Activated naive CD4-positive, alpha-beta T cell treated with anti-CD3 and anti-CD28 coated beads for 36 hours (primary cell): ENCODE measurements at regions not wholly inside any gene's neighbourhood (a gene's known extent, or its start where the extent isn't known, plus 50 kb on each side); places are given as distances from the start of the nearest gene placed in this dataset.

Experiments used
- CTCF ChIA-PET: fragments of 350-600 bp; sonication (Branson Sonifier 250); formaldehyde crosslinking; loops from one replicate; lab custom pipeline; 2021; ENCODE audit warnings: antibody characterized with exemption; lab: Charles Lee
- DNase-seq: peaks from one replicate; pipeline ENCODE4 v3.0.0-alpha.2; 2020
- H3K27ac Mint-ChIP-seq: one replicate; pipeline ENCODE4 v1.8.0; 2021; ENCODE audit warnings: mild to moderate bottlenecking, mixed read lengths
- H3K27me3 Mint-ChIP-seq: one replicate; pipeline ENCODE4 v1.8.0; 2021; ENCODE audit warnings: low read depth, mixed read lengths
- H3K36me3 Mint-ChIP-seq: one replicate; pipeline ENCODE4 v1.8.0; 2021; ENCODE audit warnings: low read depth, mixed read lengths
- H3K4me1 Mint-ChIP-seq: one replicate; pipeline ENCODE4 v1.8.0; 2021; ENCODE audit warnings: low read depth, mixed read lengths
- H3K4me3 Mint-ChIP-seq: one replicate; pipeline ENCODE4 v1.8.0; 2021; ENCODE audit warnings: mild to moderate bottlenecking, moderate library complexity, mixed read lengths
- H3K9me3 Mint-ChIP-seq: one replicate; pipeline ENCODE4 v1.8.0; 2021; ENCODE audit warnings: mixed read lengths
- intact Hi-C: fragments of 100-400 bp; cut with micrococcal nuclease; formaldehyde crosslinking; loops from one replicate; pipeline ENCODE4 v1.15.1; 2023

DNA sequence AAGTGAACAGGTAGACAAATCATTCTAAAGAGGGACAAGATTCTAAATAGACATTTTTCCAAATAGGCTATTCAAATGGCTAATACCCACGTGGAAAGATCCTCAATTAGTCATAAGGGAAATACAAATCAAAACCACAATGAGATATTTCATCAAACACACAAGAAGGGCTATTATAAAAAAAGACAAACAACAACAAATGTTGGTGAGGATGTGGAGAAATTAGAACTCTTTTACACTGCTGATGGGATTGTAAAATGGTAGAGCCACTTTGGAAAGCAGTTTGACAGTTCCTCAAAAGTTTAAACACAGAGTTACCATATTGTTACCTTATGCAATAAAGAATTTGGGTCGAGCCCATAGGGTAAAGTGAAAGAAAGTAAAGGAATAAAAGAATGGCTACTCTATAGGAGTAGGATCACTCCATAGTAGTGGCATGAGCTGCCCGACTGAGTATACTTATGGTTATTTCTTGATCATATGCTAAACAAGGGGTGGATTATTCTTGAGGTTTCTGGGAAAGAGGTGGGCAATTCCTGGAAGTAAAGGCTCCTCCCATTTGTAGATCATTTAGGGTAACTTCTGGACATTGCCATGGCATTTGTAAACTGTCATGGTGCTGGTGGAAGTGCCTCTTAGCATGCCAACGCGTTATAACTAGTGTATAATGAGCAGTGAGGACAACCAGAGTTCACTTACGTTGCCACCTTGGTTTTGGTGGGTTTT lies 58.9 kb upstream of the FAM9C start:
- Mint-ChIP-seq H3K4me1 (peaks cover 41% of the 10 kb centered on the region), H3K9me3 (no peaks in the 10 kb centered on the region), H3K36me3 (no peaks in the 10 kb centered on the region), H3K27ac (no peak overlapping the region), H3K27me3 (no peaks in the 10 kb centered on the region), H3K4me3 (no peak overlapping the region)
- no peak for DNase-seq
- CTCF ChIA-PET = interaction anchor here (1.0 kb wide), 1 partner anchor 11 kb away, joined by 3 read pairs; no protein-coding TSS in a partner anchor
- intact Hi-C loops = no loop called here

- Mint-ChIP-seq H3K4me1 (peaks cover 46% of the 10 kb centered on the region), H3K27ac (no peak overlapping the region), H3K9me3 (no peaks in the 10 kb centered on the region), H3K27me3 (no peaks in the 10 kb centered on the region), H3K36me3 (no peaks in the 10 kb centered on the region), H3K4me3 (no peak overlapping the region)
- CTCF ChIA-PET = interaction anchor here (1.0 kb wide), 1 partner anchor 10 kb away, joined by 3 read pairs; no protein-coding TSS in a partner anchor
- DNase-seq = no peak
- intact Hi-C loops = no loop called here
Measured at GRCh38 chrX:13102636-13103035, 58.2 kb upstream of the FAM9C start.

- peak; percentile 66 for DNase-seq
- intact Hi-C loops = loop anchor here (2.0 kb wide), 2 partner anchors 21 to 67 kb away; no protein-coding TSS in a partner anchor
- H3K36me3 Mint-ChIP-seq = no peaks in the 10 kb centered on the region
- CTCF ChIA-PET = no interaction called here
- H3K4me3 Mint-ChIP-seq = no peak overlapping the region
- peaks cover 53% of the 10 kb centered on the region for H3K4me1 Mint-ChIP-seq
- H3K9me3 Mint-ChIP-seq = no peaks in the 10 kb centered on the region
- peak overlapping the region; percentile 11 for H3K27ac Mint-ChIP-seq
- H3K27me3 Mint-ChIP-seq = no peaks in the 10 kb centered on the region
Measured at GRCh38 chrX:13101441-13102139, 57.2 kb upstream of the FAM9C start.

GRCh38 chrX:13099121-13099520 lies 54.7 kb upstream of the FAM9C start:
- Mint-ChIP-seq H3K27ac (peak overlapping the region; percentile 68), H3K4me1 (peaks cover 71% of the 10 kb centered on the region), H3K27me3 (no peaks in the 10 kb centered on the region), H3K9me3 (no peaks in the 10 kb centered on the region), H3K4me3 (no peak overlapping the region), H3K36me3 (no peaks in the 10 kb centered on the region)
- DNase-seq = no peak
- CTCF ChIA-PET = interaction anchor here (0.6 kb wide), 1 partner anchor 70 kb away, joined by 3 read pairs; no protein-coding TSS in a partner anchor
- intact Hi-C loops = loop anchor here (10.0 kb wide), 1 partner anchor 304 kb away; the partner anchor contains the start of gene PRPS2

GRCh38 chrX:13096728-13097127 lies 52.3 kb upstream of the FAM9C start:
- DNase-seq = no peak
- H3K4me1 Mint-ChIP-seq = peaks cover 83% of the 10 kb centered on the region
- H3K9me3 Mint-ChIP-seq = no peaks in the 10 kb centered on the region
- no peaks in the 10 kb centered on the region for H3K27me3 Mint-ChIP-seq
- CTCF ChIA-PET = no interaction called here
- no peaks in the 10 kb centered on the region for H3K36me3 Mint-ChIP-seq
- H3K27ac Mint-ChIP-seq = peak overlapping the region; percentile 78
- intact Hi-C loops = loop anchor here (10.0 kb wide), 1 partner anchor 302 kb away; the partner anchor contains the start of gene PRPS2
- H3K4me3 Mint-ChIP-seq = no peak overlapping the region

DNA sequence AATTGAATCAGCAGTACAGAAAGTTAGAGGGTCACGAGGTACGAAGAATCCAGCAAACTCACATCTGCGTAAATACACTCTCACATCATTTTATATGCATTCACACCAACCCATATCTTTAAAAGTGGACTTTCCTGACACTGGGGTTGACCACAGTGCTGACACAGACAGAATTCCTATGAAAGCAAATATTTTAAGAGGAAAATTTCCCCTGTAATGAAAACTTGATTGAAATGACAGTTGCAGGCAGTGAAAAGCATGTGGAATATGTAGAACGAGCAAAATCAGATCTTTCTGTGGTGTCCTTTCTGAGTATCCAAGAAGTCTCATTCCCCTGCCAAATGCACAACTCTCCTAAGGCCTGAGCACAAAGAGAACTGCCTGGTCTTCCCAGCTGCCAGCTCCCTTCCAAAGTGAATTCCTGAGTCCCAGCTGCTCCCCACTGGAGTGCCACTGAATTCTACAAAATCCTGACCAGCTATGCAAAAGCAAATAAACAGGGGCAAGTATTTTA lies 50.5 kb upstream of the FAM9C start:
- H3K27me3 Mint-ChIP-seq = no peaks in the 10 kb centered on the region
- peaks cover 84% of the 10 kb centered on the region for H3K4me1 Mint-ChIP-seq
- intact Hi-C loops = loop anchor here (5.0 to 10.0 kb wide), 7 partner anchors 253 to 932 kb away; partner anchors contain the start of genes GEMIN8, PRPS2 and RAB9A
- CTCF ChIA-PET = interaction anchor here (0.6 to 1.8 kb wide), 2 partner anchors 44 to 148 kb away, joined by 3 to 7 read pairs; no protein-coding TSS in a partner anchor
- H3K27ac Mint-ChIP-seq = peak overlapping the region; percentile 69
- no peaks in the 10 kb centered on the region for H3K9me3 Mint-ChIP-seq
- H3K36me3 Mint-ChIP-seq = no peaks in the 10 kb centered on the region
- no peak for DNase-seq
- no peak overlapping the region for H3K4me3 Mint-ChIP-seq

DNA sequence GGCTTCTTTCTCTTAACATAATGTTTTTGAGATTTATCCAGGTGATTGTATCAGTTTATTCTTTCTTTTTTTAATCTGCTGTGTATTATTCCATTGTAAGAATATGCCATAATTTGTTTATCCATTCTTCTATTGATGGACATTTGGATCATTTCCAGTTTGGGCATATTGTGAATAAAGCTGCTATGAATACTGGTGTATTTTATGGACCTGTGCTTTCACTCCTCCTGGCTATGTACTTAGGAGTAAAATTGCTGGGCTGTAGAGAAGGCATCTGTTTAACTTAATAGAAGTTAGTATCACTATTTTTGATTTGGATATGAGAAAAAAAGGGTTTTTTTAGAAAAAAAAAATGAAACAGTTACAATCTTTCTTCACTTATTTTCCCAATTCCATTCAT lies 50.0 kb upstream of the FAM9C start:
- Mint-ChIP-seq H3K36me3 (no peaks in the 10 kb centered on the region), H3K4me1 (peaks cover 84% of the 10 kb centered on the region), H3K9me3 (no peaks in the 10 kb centered on the region), H3K4me3 (no peak overlapping the region), H3K27me3 (no peaks in the 10 kb centered on the region), H3K27ac (peak overlapping the region; percentile 87)
- CTCF ChIA-PET = interaction anchor here (0.6 to 4.3 kb wide), 3 partner anchors 44 to 394 kb away, joined by 3 to 37 read pairs (median 7); no protein-coding TSS in a partner anchor
- DNase-seq = no peak
- intact Hi-C loops = loop anchor here (5.0 to 10.0 kb wide), 7 partner anchors 252 to 933 kb away; partner anchors contain the start of genes GEMIN8, PRPS2 and RAB9A
